Heart left ventricle (tissue), 16 donors: ENCODE measurements at regions not wholly inside any gene's neighbourhood (a gene's known extent, or its start where the extent isn't known, plus 50 kb on each side); places are given as distances from the start of the nearest gene placed in this dataset.

Experiments
- ATAC-seq, 4 donors: fragments of 200-7000 bp; cut with Tn5 transposase; one replicate each; pipeline ENCODE4 v1.9.1; 2020 to 2022; ENCODE audit warnings: moderate library complexity in 4 of 4, mild to moderate bottlenecking in 3 of 4, moderate number of reproducible peaks in 1 of 4
- DNase-seq, 5 donors: peaks; one replicate each; pipeline ENCODE4 v3.0.0-alpha.2; 2020
- H3K27ac ChIP-seq, 12 donors: fragments of 200-600 bp; sonication (generic) in 4 of 12; one replicate each; pipeline versions ENCODE4 v1.5.0 to v1.8.0; 2016 to 2022; ENCODE audit warnings: mild to moderate bottlenecking in 2 of 12
- H3K27me3 ChIP-seq, 9 donors: fragments of 200-600 bp; sonication (generic) in 2 of 9; one replicate each; pipeline versions ENCODE4 v1.5.1 to v1.8.0; 2016 to 2022; ENCODE audit warnings: mild to moderate bottlenecking in 3 of 9
- H3K36me3 ChIP-seq, 9 donors: fragments of 200-600 bp; sonication (generic) in 2 of 9; one replicate each; pipeline versions ENCODE4 v1.5.0 to v1.8.0; 2018 to 2022; ENCODE audit warnings: mild to moderate bottlenecking in 2 of 9
- H3K4me1 ChIP-seq, 12 donors: fragments of 200-600 bp; sonication (generic) in 4 of 12; one replicate each; pipeline versions ENCODE4 v1.5.0 to v1.8.0; 2016 to 2022; ENCODE audit warnings: mild to moderate bottlenecking in 3 of 12
- H3K4me3 ChIP-seq, 12 donors: fragments of 200-600 bp; sonication (generic) in 4 of 12; one replicate each; pipeline versions ENCODE4 v1.5.0 to v1.8.0; 2017 to 2022; ENCODE audit warnings: mild to moderate bottlenecking in 9 of 12, moderate library complexity in 4 of 12
- H3K9me3 ChIP-seq, 12 donors: fragments of 200-600 bp; sonication (generic) in 4 of 12; one replicate each; pipeline versions ENCODE4 v1.5.0 to v1.8.0; 2016 to 2022; ENCODE audit warnings: mild to moderate bottlenecking in 1 of 12
- POLR2A ChIP-seq, 2 donors: fragments of 450-650 bp; IDR thresholded peaks; one replicate each; pipeline ENCODE4 v1.6.1; 2017; ENCODE audit warnings: antibody characterized with exemption in 2 of 2, mild to moderate bottlenecking in 2 of 2, moderate library complexity in 2 of 2
- WGBS, 4 donors: extraction: QIAGEN DNeasy Blood & Tissue Kit in 2 of 4; methylation state at CpG; one replicate each; pipeline versions ENCODE4 v1.1.5 to v1.1.7; 2013 to 2018; 5-methylcytosine and 5-hydroxymethylcytosine counted together
- intact Hi-C, 10 donors: fragments of 100-400 bp; cut with DNase I; formaldehyde crosslinking; loops; one replicate each; pipeline versions ENCODE4 v1.11.1 to v1.14.2; 2022
- TF ChIP-seq, protein P1 (sequence below), 12 donors: fragments of 200-600 bp; sonication (generic) in 4 of 12; IDR thresholded peaks; one replicate each; pipeline versions ENCODE4 v1.5.0 to v1.8.0; 2018 to 2022; ENCODE audit warnings: antibody characterized with exemption in 12 of 12, mild to moderate bottlenecking in 5 of 12
- donor health status: ischemic (EF 13 %, LVEDD 7.1; RV severe dilation, severe dysfunction).
- donor health status: healthy with polysubstance abuse.
- donor health status: DM: no; HTN: yes; CAD: no.
- donor health status: DM: no; HTN: no; CAD: no.
- donor health status: ischemic (EF 25% LVEDD 6.9; RV normal size, moderate dysfunction).
- donor health status: ischemic (EF 25% LVEDD 5.7; RV mildly dilated, moderate dysfunction).
- donor health status: healthy.
- donor health status: DM: yes; HTN: yes; CAD: no.
- donor health status: ischemic (EF 35%, LVEDD 5.7; RV mildly dilated, moderate dysfunction).
- donor health status: nonischemic (EF 11% LVEDD 7.7; RV severe dilation, severe dysfunction).
- donor health status: DM: yes; HTN: yes; CAD: no.
- donor health status: PGD.
- donor health status: ischemic (EF 29% LVEDD 5.4; RV normal size, mild dysfunction).
- donor health status: nonischemic (EF 23%, LVEDD 6.1; RV moderate dilation, normal function).

DNA sequence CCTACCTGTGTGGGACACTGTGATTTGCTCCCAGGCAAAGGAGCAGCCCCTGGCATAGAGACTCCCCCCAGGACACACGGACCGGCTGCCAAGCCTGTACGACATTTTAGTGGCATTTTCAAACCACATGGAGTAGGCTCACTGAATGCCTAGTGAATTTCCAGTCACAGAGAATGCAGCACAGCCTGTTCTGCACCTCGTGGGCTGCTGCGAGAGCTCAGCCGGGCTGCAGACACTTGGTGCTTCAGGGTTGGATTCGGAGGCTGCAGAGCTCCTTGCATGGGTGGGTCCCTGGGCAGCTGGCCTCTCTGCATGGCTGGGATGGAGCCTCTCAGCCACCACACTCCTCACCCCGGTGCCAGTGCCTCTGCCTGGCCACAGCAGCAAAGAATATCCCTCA, 51.2 kb upstream of the HNF1B start:
- H3K36me3 ChIP-seq = no peaks in the 10 kb centered on the region
- no peak overlapping the region for H3K4me3 ChIP-seq
- no peak overlapping the region for H3K27ac ChIP-seq
- peaks cover 0 to 26% (median 4%) of the 10 kb centered on the region in 9 donors for H3K27me3 ChIP-seq
- WGBS, 4 donors = 76 to 86% (median 79%) methylated on average over 7 to 8 of the region's 8 CpGs
- H3K4me1 ChIP-seq = no peaks in the 10 kb centered on the region
- intact Hi-C loops = no loop called here
- ATAC-seq (no peak), DNase-seq (no peak)
- no peak for TF ChIP-seq POLR2A (IDR thresholded peaks at IDR 0.05)
- TF ChIP-seq, protein P1, sequence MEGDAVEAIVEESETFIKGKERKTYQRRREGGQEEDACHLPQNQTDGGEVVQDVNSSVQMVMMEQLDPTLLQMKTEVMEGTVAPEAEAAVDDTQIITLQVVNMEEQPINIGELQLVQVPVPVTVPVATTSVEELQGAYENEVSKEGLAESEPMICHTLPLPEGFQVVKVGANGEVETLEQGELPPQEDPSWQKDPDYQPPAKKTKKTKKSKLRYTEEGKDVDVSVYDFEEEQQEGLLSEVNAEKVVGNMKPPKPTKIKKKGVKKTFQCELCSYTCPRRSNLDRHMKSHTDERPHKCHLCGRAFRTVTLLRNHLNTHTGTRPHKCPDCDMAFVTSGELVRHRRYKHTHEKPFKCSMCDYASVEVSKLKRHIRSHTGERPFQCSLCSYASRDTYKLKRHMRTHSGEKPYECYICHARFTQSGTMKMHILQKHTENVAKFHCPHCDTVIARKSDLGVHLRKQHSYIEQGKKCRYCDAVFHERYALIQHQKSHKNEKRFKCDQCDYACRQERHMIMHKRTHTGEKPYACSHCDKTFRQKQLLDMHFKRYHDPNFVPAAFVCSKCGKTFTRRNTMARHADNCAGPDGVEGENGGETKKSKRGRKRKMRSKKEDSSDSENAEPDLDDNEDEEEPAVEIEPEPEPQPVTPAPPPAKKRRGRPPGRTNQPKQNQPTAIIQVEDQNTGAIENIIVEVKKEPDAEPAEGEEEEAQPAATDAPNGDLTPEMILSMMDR (IDR thresholded peaks at IDR 0.05) = no peak
- no peaks in the 10 kb centered on the region for H3K9me3 ChIP-seq
